ENCODE measurements at regions not wholly inside any gene's neighbourhood (a gene's known extent, or its start where the extent isn't known, plus 50 kb on each side); places are given as distances from the start of the nearest gene placed in this dataset.

- no peak for TF ChIP-seq CTCF (IDR thresholded peaks at IDR 0.05)
- no peak for TF ChIP-seq ZFX (IDR thresholded peaks at IDR 0.05; ENCODE audit: borderline replicate concordance)
Measured at GRCh38 chr14:30251557-30252100, 307.3 kb upstream of the G2E3 start.
